Lung (tissue), 11 donors: ENCODE measurements at regions not wholly inside any gene's neighbourhood (a gene's known extent, or its start where the extent isn't known, plus 50 kb on each side); places are given as distances from the start of the nearest gene placed in this dataset.
A peak's percentile ranks its signal among the peaks of the same experiment; 100 is the strongest.

Experiments used
- ATAC-seq: fragments of 200-7000 bp; cut with Tn5 transposase; one replicate; pipeline ENCODE4 v1.9.1; 2020; ENCODE audit warnings: moderate number of reproducible peaks; ENCODE audit not compliant: insufficient read depth, low FRiP score
- DNase-seq, 3 donors: peaks; one replicate each; pipeline ENCODE4 v3.0.0-alpha.2; 2013 to 2017
- H3K27ac ChIP-seq, 2 donors: one replicate each; pipeline ENCODE4 v1.5.1; 2013; ENCODE audit warnings: mild to moderate bottlenecking in 2 of 2, moderate library complexity in 2 of 2, control low read depth in 1 of 2, inconsistent platforms in 1 of 2, low read depth in 1 of 2, low read length in 1 of 2
- H3K27me3 ChIP-seq, 3 donors: one replicate each; pipeline ENCODE4 v1.5.1; 2013; ENCODE audit warnings: low read length in 2 of 3; ENCODE audit not compliant: control insufficient read depth in 3 of 3, insufficient read depth in 3 of 3
- H3K36me3 ChIP-seq, 4 donors: one replicate each; pipeline ENCODE4 v1.5.1; 2013; ENCODE audit warnings: low read length in 4 of 4, mild to moderate bottlenecking in 1 of 4, moderate library complexity in 1 of 4; ENCODE audit not compliant: control insufficient read depth in 4 of 4, insufficient read depth in 4 of 4
- H3K4me1 ChIP-seq, 5 donors: one replicate each; pipeline ENCODE4 v1.5.1; 2013; ENCODE audit warnings: low read length in 5 of 5, mild to moderate bottlenecking in 2 of 5, moderate library complexity in 1 of 5; ENCODE audit not compliant: control insufficient read depth in 5 of 5, insufficient read depth in 5 of 5
- H3K4me3 ChIP-seq: one replicate; pipeline ENCODE4 v1.5.1; 2013; ENCODE audit warnings: mild to moderate bottlenecking, control low read depth, moderate library complexity
- H3K9ac ChIP-seq, 2 donors: one replicate each; pipeline ENCODE4 v1.5.1; 2013; ENCODE audit warnings: low read length in 2 of 2, control low read depth in 1 of 2; ENCODE audit not compliant: insufficient read depth in 1 of 2
- H3K9me3 ChIP-seq, 4 donors: one replicate each; pipeline ENCODE4 v1.5.1; 2013; ENCODE audit warnings: low read length in 3 of 4, mild to moderate bottlenecking in 1 of 4, moderate library complexity in 1 of 4; ENCODE audit not compliant: control insufficient read depth in 4 of 4, insufficient read depth in 3 of 4
- CTCF ChIP-seq: IDR thresholded peaks from 2 replicates; pipeline ENCODE4 v1.5.1; 2012; ENCODE audit warnings: mild to moderate bottlenecking; ENCODE audit errors: control extremely low read depth, extremely low read depth
- WGBS, 2 donors: extraction: QIAGEN DNeasy Blood & Tissue Kit; methylation state at CpG; one replicate each; pipeline ENCODE4 v1.1.7; 2013; 5-methylcytosine and 5-hydroxymethylcytosine counted together
- donor health status: control.
- donor health status: control.
- donor health status: Bipolar disorder and iron deficiency.
- donor health status: healthy.
- donor health status: DM: yes; HTN: yes; CAD: no.

- Histone ChIP-seq H3K4me1 (peaks cover 0 to 3% (median 0%) of the 10 kb centered on the region in 5 donors), H3K9ac (no peak overlapping the region), H3K4me3 (no peak overlapping the region), H3K27me3 (no peaks in the 10 kb centered on the region), H3K36me3 (no peaks in the 10 kb centered on the region), H3K9me3 (peaks cover 0 to 6% (median 2%) of the 10 kb centered on the region in 4 donors), H3K27ac (no peak overlapping the region)
- no peak for ATAC-seq
- TF ChIP-seq CTCF = no peak
- DNase-seq = peak in 2 of 3 donors; percentile 3 to 16
These were observed 871.4 kb downstream of the MAT2B start for GRCh38 chr5:164376843-164377242.

GRCh38 chr5:164377746-164378145 is 872.3 kb downstream of the MAT2B start:
- no peak overlapping the region for H3K27ac ChIP-seq
- H3K9ac ChIP-seq = no peak overlapping the region
- ATAC-seq = peak; percentile 64
- H3K27me3 ChIP-seq = no peaks in the 10 kb centered on the region
- H3K36me3 ChIP-seq = no peaks in the 10 kb centered on the region
- peaks cover 0 to 6% (median 2%) of the 10 kb centered on the region in 4 donors for H3K9me3 ChIP-seq
- peaks cover 0 to 3% (median 0%) of the 10 kb centered on the region in 5 donors for H3K4me1 ChIP-seq
- H3K4me3 ChIP-seq = no peak overlapping the region
- peak in 2 of 3 donors; percentile 3 to 29 for DNase-seq
- TF ChIP-seq CTCF = no peak

- 60 to 78% methylated on average over 2 of the region's 2 CpGs for WGBS, 2 donors
- Histone ChIP-seq H3K4me1 (no peaks in the 10 kb centered on the region), H3K9ac (no peak overlapping the region), H3K27me3 (no peaks in the 10 kb centered on the region), H3K4me3 (no peak overlapping the region), H3K9me3 (peaks cover 0 to 12% (median 4%) of the 10 kb centered on the region in 4 donors), H3K27ac (no peak overlapping the region), H3K36me3 (no peaks in the 10 kb centered on the region)
- ATAC-seq = no peak
- DNase-seq = no peak
- TF ChIP-seq CTCF = no peak
These were observed 878.2 kb downstream of the MAT2B start for GRCh38 chr5:164383662-164384061.

GRCh38 chr5:164392531-164392930 is 887.1 kb downstream of the MAT2B start:
- H3K9me3 ChIP-seq = no peaks in the 10 kb centered on the region
- no peak for TF ChIP-seq CTCF
- DNase-seq (no peak), ATAC-seq (no peak)
- H3K27ac ChIP-seq = no peak overlapping the region
- H3K9ac ChIP-seq = no peak overlapping the region
- H3K36me3 ChIP-seq = no peaks in the 10 kb centered on the region
- H3K27me3 ChIP-seq = no peaks in the 10 kb centered on the region
- H3K4me3 ChIP-seq = no peak overlapping the region
- H3K4me1 ChIP-seq = no peaks in the 10 kb centered on the region
